Sciatic nerve (tissue), 2 donors: ENCODE measurements at regions not wholly inside any gene's neighbourhood (a gene's known extent, or its start where the extent isn't known, plus 50 kb on each side); places are given as distances from the start of the nearest gene placed in this dataset.
"Not testable (repeated sequence)": the region's sequence is repeated elsewhere in the genome, so short reads cannot be mapped to it uniquely, and the experiment has no call there.

ENCODE experiments used
- ATAC-seq: fragments of 200-7000 bp; cut with Tn5 transposase; one replicate; pipeline ENCODE4 v1.9.1; 2020; ENCODE audit warnings: mild to moderate bottlenecking, moderate library complexity
- DNase-seq: peaks from one replicate; pipeline ENCODE4 v3.0.0-alpha.2; 2020; ENCODE audit warnings: low spot score
- intact Hi-C: fragments of 100-400 bp; cut with DNase I; formaldehyde crosslinking; loops from one replicate; pipeline ENCODE4 v1.14.2; 2022
- donor health status: DM: no; HTN: no; CAD: no.
- donor health status: DM: no; HTN: no; CAD: no.

DNA sequence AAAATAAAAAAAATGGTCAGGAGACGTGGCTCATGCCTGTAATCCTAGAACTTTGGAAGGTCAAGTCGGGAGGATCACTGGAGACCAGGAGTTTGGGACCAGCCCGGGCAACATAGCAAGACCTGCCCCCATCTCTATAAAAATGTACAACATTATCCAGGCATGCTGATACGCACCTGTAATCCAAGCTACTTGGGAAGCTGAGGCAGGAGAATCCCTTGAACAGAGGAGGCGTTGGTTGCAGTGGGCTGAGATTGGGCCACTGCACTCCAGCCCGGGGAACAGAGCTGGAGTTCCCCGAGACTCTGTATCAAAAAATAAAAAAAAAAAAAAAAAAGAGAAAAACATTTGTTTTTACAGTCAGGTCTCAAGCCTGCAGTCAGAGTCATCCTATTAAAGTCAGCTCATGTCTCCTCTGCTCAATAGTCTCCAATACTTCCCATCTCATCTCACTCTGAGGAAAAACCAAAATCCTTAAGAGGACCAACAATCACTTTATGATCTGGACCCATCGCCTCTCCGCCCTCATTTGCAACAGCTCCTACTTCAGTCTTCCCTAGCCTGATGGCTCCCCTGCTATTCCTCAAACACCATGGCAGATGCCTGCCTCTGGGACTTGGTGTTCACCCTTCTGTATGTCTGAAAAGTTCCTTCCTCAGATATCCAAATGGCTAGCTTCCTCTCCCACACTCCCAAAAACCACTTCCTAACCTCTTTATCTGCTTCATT is 4796.6 kb upstream of the OR11H1 start:
- intact Hi-C loops, DNase-seq: not testable (repeated sequence)
- ATAC-seq, result peak; percentile 7

DNA sequence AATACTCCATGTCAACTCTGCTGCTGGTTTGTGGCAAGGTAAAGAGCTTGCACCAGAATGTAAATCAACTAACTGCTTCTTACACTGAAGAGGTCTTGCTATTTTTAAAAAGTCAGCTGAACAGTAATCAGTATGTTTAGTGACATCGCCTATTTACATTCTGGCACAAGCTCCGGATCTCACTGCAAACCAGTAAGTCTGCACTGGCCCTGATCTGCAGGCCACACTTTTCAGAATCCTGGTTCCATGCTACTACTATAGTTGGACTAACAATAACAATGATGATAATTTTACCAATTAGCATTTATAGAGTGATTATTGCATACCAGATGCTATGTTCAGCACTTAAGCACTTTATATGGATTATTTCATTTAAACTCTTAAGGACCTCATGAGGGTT is 4792.9 kb upstream of the OR11H1 start:
- ATAC-seq, result not testable (repeated sequence)

DNA sequence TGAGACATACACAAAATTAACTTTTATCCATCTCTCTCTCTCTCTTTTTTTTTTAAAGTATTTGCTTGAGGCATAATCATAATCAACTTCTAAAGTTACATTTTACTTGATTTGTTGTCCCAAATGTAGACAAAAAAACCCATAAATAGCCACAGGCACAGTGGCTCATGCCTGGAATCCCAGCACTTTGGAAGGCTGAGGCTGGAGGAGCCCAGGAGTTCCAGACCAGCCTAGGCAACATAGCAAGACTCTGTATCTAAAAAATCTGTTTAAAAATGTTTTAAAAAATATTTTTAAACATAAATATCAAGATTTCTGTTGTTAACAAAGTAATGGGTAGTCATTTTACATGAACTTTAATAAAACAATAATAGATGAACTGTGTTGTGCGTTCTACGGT is 4791.1 kb upstream of the OR11H1 start:
- DNase-seq, ATAC-seq, intact Hi-C loops: not testable (repeated sequence)

More for the DNA sequence above, 4792.9 kb upstream of the OR11H1 start:
- intact Hi-C loops, DNase-seq: not testable (repeated sequence)

DNA sequence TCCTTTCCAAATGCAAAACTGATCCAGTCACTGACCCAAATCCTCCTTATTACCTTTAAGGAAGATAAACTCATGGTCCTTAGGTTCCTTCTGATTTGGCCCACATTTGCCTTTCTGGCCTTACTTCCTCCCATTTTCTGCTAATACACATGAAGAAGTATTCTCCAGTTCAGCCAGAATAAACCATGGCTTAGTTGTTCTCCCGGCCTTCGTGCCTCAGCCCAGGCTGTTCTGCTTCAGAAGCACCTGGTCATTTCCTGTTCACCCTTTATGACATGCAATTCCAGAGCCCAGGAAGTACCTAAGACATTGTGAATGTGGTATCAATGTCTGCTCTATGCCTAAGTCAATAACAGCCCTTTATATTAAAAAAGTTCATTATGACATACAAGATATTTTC is 4790.1 kb upstream of the OR11H1 start:
- intact Hi-C loops, ATAC-seq, DNase-seq: not testable (repeated sequence)

DNA sequence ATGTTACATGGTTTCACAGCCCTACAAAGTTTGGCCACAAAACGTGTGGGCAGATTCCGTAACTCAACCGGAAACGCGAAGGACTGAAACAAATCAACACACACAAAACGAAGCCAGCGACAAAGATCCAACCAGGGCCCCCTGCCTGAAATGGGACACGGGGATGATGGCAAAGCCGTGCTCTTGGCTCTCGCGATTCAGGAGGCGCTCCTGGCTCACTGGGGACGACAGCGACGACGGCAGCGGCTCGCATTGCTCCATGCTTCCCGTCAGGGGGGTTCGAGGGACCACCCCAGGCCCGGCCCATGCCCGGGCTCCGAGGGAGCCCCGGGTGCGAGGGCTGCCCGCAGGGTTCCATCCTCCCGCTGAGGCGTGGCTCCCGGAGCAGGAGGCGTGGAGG is 4786.8 kb upstream of the OR11H1 start:
- intact Hi-C loops, result no loop called here
- ATAC-seq (no peak), DNase-seq (no peak)

DNA sequence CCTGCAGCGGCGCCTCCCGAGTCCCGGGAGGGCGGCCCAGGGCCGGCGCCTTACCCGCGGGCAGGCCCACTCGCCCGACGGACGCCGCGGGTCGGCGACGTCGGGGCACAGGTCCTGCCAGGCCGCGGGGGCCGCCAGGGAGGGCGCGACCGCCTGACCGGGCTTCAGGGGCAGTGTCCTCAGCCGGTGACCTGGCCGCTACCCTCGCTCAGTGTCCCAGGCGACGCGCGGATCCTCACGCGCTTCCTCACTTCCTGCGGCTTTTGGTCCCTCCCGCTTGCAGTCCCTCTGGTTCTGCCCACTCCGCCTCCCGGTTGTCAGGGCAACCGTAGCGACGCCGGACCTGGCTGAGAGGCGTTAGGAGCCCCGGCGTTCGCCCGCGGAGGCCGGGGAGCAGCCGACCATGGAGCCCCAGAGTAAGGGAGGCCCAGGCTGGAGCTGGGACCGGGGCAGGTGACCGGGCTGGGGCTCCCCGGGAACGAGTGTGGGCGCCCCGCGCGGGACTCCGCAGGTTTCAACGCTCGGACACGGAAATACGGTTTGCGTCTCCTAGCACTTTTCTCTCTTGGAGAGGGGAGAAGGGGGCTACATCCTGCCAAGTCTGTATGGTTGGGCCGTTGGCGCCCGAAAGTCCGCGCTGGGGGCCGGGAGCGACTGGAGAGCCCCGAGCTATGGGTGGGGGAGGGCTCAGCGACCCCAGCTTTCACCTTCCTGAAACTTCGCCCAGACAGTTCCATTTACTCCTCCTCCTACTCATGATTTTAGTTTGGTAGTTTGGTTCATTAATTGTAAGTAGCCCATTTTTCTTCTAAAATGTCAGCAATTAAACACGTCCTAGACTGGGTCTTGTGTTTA is 4786.0 kb upstream of the OR11H1 start:
- DNase-seq, intact Hi-C loops: not testable (repeated sequence)
- ATAC-seq, result peak; percentile 27

DNA sequence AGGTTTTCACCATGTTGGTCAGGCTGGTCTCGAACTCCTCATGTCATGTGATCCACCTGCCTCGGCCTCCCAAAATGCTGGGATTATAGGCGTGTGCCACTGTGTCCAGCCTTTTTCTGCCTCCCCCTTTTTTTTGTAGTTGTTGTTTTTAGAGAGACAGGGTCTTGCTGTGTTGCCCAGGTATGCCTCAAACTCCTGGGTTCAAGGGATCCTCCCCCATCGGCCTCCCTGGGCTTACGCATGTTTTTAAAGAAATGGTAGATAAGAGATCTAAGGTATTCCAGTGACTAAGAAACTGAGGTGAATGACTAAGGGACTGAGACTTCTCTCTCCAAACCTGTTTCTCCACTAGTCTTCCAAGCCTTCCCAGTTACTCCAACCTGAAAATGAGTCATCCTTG is 4781.6 kb upstream of the OR11H1 start:
- DNase-seq, intact Hi-C loops, ATAC-seq: not testable (repeated sequence)

DNA sequence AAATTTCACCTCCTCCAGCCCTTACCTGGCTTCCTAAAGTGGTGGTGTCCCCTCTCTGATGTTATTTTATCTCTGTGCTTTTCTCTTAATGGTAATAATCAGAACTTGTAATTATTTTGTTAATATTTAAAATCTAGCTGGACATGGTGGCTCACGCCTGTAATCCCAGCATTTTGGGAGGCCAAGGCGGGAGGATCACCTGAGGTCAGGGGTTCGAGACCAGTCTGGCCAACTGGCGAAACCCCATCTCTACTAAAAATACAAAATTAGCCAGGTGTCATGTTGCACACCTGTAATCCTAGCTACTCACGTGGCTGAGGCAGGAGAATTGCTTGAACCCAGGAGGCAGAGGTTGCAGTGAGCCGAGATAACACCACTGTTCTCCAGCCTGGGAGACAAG is 4780.8 kb upstream of the OR11H1 start:
- DNase-seq, intact Hi-C loops, ATAC-seq: not testable (repeated sequence)

DNA sequence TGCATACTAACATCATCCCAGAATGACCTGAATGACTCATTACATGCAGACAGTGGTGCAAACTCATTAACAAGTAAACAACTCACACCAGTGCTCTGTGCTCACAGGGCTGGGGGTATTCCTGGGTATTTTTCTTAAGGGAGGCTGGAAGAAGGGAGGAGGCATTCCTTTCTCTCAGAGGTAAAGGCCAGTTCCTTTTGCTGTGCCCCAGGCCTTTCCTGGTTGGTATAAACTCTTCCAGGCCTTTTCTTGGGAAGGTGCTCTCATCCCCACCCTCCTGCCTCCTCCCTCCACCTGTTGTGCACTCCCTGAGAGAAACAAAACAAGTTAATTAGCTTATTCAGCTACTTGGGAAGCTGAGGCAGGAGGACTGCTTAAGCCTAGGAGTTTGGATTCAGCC is 4779.2 kb upstream of the OR11H1 start:
- ATAC-seq, DNase-seq, intact Hi-C loops: not testable (repeated sequence)

DNA sequence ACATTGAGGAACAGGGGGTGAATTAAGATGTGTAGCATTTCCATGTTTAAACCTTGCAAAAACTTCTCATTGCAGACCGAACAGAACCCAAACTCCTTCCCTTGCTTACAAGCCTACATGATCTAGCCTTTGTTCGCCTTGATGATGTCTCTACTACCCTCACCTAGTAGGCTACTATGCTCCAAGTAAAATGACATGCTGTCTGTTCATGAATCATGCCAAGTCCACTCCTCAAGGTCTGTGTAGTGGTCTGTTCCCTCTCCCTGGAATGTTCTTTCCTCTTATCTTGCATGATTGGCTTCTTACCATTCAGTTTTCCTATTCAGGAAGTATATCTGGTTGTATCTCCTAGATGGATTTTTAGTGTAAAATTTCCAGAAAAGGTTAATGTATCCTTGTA is 4778.6 kb upstream of the OR11H1 start:
- intact Hi-C loops, DNase-seq: not testable (repeated sequence)
- ATAC-seq, result peak; percentile 58

DNA sequence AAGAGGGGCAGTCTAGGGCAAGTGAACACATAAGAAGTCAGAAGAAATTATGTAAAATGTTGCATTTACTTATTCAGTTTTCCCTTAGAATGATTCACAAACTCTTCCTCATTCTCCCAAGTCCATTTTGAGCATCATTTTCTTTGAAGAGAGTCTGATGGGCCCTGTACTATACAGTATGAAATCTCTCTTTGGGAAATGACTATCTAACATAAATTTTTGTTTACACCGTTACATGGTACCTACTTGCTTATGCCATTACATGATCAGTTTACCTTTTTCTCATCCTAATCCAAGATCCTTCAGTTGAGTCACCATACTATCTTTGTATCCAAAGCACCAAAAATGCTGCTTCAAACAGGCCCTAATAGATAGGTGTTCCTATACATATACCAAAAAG is 4774.4 kb upstream of the OR11H1 start:
- ATAC-seq, result peak; percentile 18
- intact Hi-C loops, DNase-seq: not testable (repeated sequence)

DNA sequence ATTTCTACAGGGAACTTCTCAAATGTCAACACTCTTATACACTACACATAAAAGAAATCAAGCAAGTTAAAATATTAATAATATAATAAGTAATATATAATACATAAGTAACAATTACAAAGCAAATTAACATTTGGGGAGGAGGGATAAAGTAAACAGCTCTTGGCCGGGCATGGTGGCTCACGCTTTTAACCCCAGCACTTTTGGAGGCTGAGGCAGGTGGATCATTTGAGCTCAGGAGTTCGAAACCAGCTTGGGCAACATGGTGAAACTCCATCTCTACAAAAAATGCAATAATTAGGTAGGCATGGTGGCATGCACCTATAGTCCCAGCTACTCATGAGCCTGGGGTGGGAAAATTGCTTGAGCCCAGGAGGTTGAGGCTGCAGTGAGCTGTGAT is 4772.6 kb upstream of the OR11H1 start:
- intact Hi-C loops, DNase-seq, ATAC-seq: not testable (repeated sequence)

DNA sequence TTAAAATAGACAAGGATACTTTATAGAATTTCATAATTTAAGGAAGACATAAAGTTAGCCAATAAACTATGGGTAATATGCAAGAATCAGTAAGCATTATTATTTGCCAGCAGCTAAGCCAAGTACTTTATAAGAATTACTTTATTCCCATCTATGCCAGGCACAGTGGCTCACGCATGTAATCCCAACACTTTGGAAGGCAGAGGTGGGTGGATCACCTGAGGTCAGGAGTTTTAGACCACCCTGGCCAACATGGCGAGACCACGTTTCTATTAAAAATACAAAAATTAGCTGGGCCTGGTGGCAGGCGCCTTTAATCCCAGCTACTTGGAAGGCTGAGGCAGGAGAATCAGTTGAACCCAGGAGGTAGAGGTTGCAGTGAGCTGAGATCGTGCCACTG is 4767.6 kb upstream of the OR11H1 start:
- intact Hi-C loops, ATAC-seq, DNase-seq: not testable (repeated sequence)

DNA sequence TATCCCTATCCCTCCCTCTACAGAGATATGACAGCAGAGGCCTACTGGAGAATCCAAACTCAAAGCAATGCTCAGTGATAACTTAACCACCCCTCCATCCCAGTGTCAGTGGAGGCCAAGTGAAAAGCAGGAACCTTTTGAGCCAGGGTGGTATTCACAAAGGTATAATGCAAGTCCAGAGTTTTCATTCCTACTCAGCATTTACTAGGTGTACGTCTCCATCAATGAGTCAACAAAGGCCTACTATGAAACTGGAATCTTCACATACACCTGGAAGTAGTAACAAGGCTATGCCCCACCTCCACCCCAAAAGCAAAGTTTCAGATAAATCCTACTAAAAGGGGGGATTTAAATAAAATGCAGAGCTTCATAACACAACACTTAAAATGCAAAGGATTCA is 4761.7 kb upstream of the OR11H1 start:
- DNase-seq, intact Hi-C loops: not testable (repeated sequence)
- ATAC-seq, result peak; percentile 42

DNA sequence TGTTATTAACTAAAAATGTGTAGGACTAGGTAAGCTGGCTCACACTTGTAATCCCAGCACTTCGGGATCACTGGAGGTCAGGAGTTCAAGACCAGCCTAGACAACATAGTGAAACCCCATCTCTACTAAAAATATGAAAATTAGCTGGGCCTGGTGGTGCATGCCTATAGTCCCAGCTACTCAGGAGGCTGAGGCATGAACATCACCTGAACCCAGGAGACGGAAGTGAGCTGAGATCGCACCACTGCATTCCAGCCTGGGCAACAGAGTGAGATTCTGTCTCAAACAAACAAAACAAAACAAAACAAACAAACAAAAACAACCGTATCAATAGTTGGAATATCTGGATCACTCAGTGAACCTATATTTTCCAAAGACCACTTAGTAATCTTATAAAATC is 4759.1 kb upstream of the OR11H1 start:
- ATAC-seq, DNase-seq, intact Hi-C loops: not testable (repeated sequence)

DNA sequence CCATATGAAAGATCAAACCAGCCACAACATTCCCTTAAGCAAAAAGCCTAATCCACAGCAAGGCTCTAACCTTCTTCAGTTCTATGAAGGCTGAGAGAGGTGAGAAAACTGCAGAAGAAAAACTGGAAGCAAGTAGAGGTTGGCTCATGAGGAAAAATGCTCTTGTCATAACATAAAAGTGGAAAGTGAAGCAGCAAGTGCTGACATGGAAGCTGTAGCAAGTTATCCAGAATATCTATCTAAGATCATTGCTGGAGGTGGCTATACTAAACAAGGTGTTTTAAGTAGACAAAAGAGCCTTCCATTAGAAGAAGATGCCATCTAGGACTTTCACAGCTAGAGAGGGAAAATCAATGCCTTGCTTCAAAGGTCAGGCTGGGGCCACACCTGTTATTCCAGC is 4756.2 kb upstream of the OR11H1 start:
- ATAC-seq, intact Hi-C loops, DNase-seq: not testable (repeated sequence)

DNA sequence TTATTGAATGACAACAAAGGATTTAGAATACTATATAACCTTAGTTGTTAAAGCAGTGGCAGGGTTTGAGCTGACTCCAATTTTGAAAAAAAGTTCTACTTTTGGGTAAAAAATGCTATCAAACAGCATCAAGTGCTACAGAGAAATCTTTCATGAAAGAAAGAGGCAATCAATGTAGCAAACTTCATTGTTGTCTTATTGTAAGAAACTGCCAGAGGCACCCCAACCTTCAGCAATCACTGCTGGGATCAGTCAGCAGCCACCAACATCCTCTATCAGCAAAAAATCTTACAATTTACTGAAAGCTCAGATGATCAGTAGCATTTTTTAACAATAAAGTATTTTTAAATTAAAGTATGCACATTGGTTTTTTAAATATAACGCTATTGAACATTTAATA is 4754.7 kb upstream of the OR11H1 start:
- intact Hi-C loops, DNase-seq, ATAC-seq: not testable (repeated sequence)

DNA sequence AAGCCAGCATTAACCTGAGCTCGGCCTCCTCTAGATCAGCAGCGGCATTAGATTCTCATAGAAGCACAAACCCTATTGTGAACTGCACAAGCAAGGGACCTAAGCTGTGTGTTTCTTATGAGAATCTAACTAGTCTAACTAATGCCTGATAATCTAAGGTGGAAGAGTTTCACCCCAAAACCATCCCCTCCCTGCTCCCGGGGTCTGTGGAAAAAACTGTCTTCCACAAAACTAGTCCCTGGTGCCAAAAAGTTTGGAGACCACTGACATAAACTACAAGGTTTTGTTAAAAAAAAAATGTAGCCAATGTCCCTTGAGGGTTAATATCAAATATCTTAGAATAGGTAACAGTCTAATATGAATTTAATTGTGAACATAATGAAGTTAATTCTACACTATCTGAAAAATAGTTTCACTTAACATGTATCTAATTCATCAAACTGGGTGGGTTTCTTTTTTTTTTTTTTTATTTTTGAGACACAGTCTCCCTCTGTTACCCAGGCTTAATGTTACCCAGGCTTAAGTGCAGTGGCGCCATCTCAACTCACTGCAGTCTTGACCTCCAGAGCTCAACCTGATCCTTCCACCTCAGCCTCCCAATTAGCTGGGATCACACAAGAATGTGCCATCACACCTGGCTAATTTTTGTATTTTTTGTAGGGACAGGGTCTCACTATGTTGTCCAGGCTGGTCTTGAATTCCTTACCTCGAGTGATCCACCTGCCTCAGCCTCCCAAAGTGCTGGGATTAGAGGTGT is 4752.2 kb upstream of the OR11H1 start:
- DNase-seq, intact Hi-C loops: not testable (repeated sequence)
- ATAC-seq, result peak; percentile 21

DNA sequence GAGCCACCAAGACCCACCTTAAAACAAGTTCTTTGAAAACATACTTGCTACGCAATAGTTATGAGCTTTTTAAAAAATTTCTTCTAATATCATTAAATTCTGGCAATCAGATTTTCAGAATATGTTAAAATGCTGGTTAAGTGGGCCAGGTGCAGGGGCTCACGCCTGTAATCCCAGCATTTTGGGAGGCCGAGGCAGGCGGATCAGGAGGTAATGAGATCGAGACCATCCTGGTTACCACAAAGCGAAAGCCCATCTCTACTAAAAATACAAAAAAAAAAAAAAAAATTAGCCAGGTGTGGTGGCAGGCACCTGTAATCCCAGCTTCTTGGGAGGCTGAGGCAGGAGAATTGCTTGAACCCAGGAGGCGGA is 4751.6 kb upstream of the OR11H1 start:
- ATAC-seq, DNase-seq: not testable (repeated sequence)

More for the DNA sequence above, 4751.6 kb upstream of the OR11H1 start:
- intact Hi-C loops, result not testable (repeated sequence)
